SK-N-MC (cell line): ENCODE measurements at regions not wholly inside any gene's neighbourhood (a gene's known extent, or its start where the extent isn't known, plus 50 kb on each side); places are given as distances from the start of the nearest gene placed in this dataset.

Source experiments
- EZH2 ChIP-seq: fragments of 200-600 bp; sonication (generic); IDR thresholded peaks from one replicate; pipeline ENCODE4 v1.6.1; 2017; ENCODE audit warnings: antibody characterized with exemption
- POLR2AphosphoS5 ChIP-seq: IDR thresholded peaks from 2 replicates; pipeline ENCODE4 v1.6.1; 2012; ENCODE audit warnings: mild to moderate bottlenecking, low read depth, low read length, borderline replicate concordance

- TF ChIP-seq POLR2AphosphoS5 (no peak), EZH2 (no peak)
Measured at GRCh38 chr4:52483186-52483890, 175.8 kb downstream of the USP46 start.
